H1 (cell line): ENCODE measurements at regions not wholly inside any gene's neighbourhood (a gene's known extent, or its start where the extent isn't known, plus 50 kb on each side); places are given as distances from the start of the nearest gene placed in this dataset.

Source experiments
- CTCF ChIA-PET: fragments of 300-600 bp; sonication (Branson Sonifier 250); formaldehyde crosslinking; loops from one replicate; lab custom pipeline; 2021; ENCODE audit not compliant: partially characterized antibody; lab: Charles Lee
- POLR2A ChIA-PET: fragments of 300-600 bp; sonication (Branson Sonifier 250); formaldehyde crosslinking; loops from one replicate; lab custom pipeline; 2021; ENCODE audit warnings: inconsistent platforms; ENCODE audit not compliant: partially characterized antibody; lab: Charles Lee
- DNase-seq, 2 experiments: peaks; one replicate each; pipeline versions ENCODE4 v3.0.0 to v3.0.0-alpha.2; 2010 to 2022; ENCODE audit warnings: low spot score in 2 of 2, low read depth in 1 of 2, mixed read lengths in 1 of 2
- FAIRE-seq: peaks from 2 replicates; lab custom pipeline; 2011; peaks lifted over from hg19 to GRCh38; lab: Jason Lieb, UNC
- H2AFZ ChIP-seq: 2 replicates; pipeline ENCODE4 v1.8.1; 2012; ENCODE audit warnings: low read length, inconsistent platforms
- H2AK5ac ChIP-seq: 2 replicates; pipeline ENCODE4 v1.6.1; 2013; ENCODE audit warnings: low read depth, low read length
- H2BK120ac ChIP-seq: replicated peaks from 2 replicates; pipeline ENCODE3; 2013; ENCODE audit warnings: low read depth, low read length, inconsistent platforms
- H2BK12ac ChIP-seq: 2 replicates; pipeline ENCODE4 v1.6.1; 2013; ENCODE audit warnings: low read depth, low read length
- H2BK15ac ChIP-seq: 2 replicates; pipeline ENCODE4 v1.6.1; 2013; ENCODE audit warnings: low read length
- H2BK20ac ChIP-seq: 2 replicates; pipeline ENCODE4 v1.6.1; 2013; ENCODE audit warnings: low read length
- H2BK5ac ChIP-seq: 2 replicates; pipeline ENCODE4 v1.6.1; 2013; ENCODE audit warnings: low read depth, low read length
- H3K14ac ChIP-seq: 2 replicates; pipeline ENCODE4 v1.6.1; 2013; ENCODE audit warnings: inconsistent platforms; ENCODE audit not compliant: insufficient read length
- H3K18ac ChIP-seq: 2 replicates; pipeline ENCODE4 v1.6.1; 2013; ENCODE audit warnings: low read length; ENCODE audit errors: extremely low read depth
- H3K23ac ChIP-seq: 2 replicates; pipeline ENCODE4 v1.6.1; 2013; ENCODE audit warnings: inconsistent platforms; ENCODE audit not compliant: insufficient read length
- H3K23me2 ChIP-seq: 2 replicates; pipeline ENCODE4 v1.6.1; 2013; ENCODE audit warnings: low read depth, low read length
- H3K27ac ChIP-seq: 2 replicates; pipeline ENCODE4 v1.6.1; 2011; ENCODE audit warnings: low read depth, low read length, inconsistent platforms
- H3K27me3 ChIP-seq, 4 experiments: replicated peaks in 1 of 4; 1 replicate in 1 of 4; 2 replicates in 3 of 4; pipeline versions ENCODE4 v1.6.1 to v1.8.1; 2011 to 2013; ENCODE audit warnings: low read length in 3 of 4, mild to moderate bottlenecking in 3 of 4, inconsistent platforms in 2 of 4, mixed read lengths in 2 of 4, moderate library complexity in 1 of 4; ENCODE audit not compliant: control insufficient read depth in 3 of 4, insufficient read depth in 3 of 4; ENCODE audit errors: extremely low read depth in 1 of 4
- H3K36me3 ChIP-seq, 4 experiments: 2 replicates each; pipeline versions ENCODE4 v1.6.1 to v1.8.1; 2011 to 2013; ENCODE audit warnings: mild to moderate bottlenecking in 4 of 4, low read length in 3 of 4, moderate library complexity in 2 of 4, control low read depth in 1 of 4, inconsistent platforms in 1 of 4; ENCODE audit not compliant: insufficient read depth in 4 of 4, control insufficient read depth in 2 of 4
- H3K4ac ChIP-seq: replicated peaks from 2 replicates; pipeline ENCODE3; 2013; ENCODE audit warnings: low read length, low read depth, mixed read lengths, inconsistent platforms; ENCODE audit not compliant: insufficient read length
- H3K4me1 ChIP-seq, 4 experiments: replicated peaks in 1 of 4; 1 replicate in 1 of 4; 2 replicates in 3 of 4; pipeline versions ENCODE4 v1.6.1 to v1.8.1; 2011 to 2013; ENCODE audit warnings: low read length in 3 of 4, inconsistent platforms in 2 of 4, mixed read lengths in 1 of 4; ENCODE audit not compliant: insufficient read depth in 4 of 4, control insufficient read depth in 3 of 4
- H3K4me2 ChIP-seq, 2 experiments: 2 replicates each; pipeline versions ENCODE4 v1.6.1 to v1.8.1; 2011 to 2013; ENCODE audit warnings: low read depth in 2 of 2, low read length in 2 of 2, control low read depth in 1 of 2, inconsistent platforms in 1 of 2, mild to moderate bottlenecking in 1 of 2; ENCODE audit not compliant: insufficient read depth in 1 of 2
- H3K4me3 ChIP-seq, 4 experiments: fragments of 200-600, 300-600 bp in 1 of 4; sonication (generic), shearing (Covaris generic), sonication (Bioruptor Twin) in 1 of 4; 2 replicates each; pipeline versions ENCODE4 v1.5.1 to v1.8.1; 2011 to 2016; ENCODE audit warnings: low read length in 4 of 4, low read depth in 3 of 4, control low read depth in 2 of 4, inconsistent platforms in 2 of 4, mild to moderate bottlenecking in 2 of 4, mixed read lengths in 1 of 4, moderate library complexity in 1 of 4; ENCODE audit not compliant: insufficient read depth in 2 of 4; ENCODE audit errors: extremely low read depth in 1 of 4
- H3K56ac ChIP-seq: replicated peaks from 2 replicates; pipeline ENCODE3; 2013; ENCODE audit warnings: low read depth, mild to moderate bottlenecking, mixed read lengths, low read length, inconsistent platforms; ENCODE audit not compliant: insufficient read length
- H3K79me1 ChIP-seq: 2 replicates; pipeline ENCODE4 v1.6.1; 2013; ENCODE audit warnings: low read depth, low read length, control low read depth
- H3K79me2 ChIP-seq, 2 experiments: 2 replicates each; pipeline versions ENCODE4 v1.6.1 to v1.8.1; 2012 to 2013; ENCODE audit warnings: low read length in 2 of 2, mild to moderate bottlenecking in 2 of 2, inconsistent platforms in 1 of 2; ENCODE audit not compliant: insufficient read depth in 2 of 2, control insufficient read depth in 1 of 2
- H3K9ac ChIP-seq, 4 experiments: replicated peaks in 1 of 4; 1 replicate in 1 of 4; 2 replicates in 3 of 4; pipeline versions ENCODE4 v1.6.1 to v1.8.1; 2011 to 2013; ENCODE audit warnings: low read depth in 3 of 4, low read length in 3 of 4, control low read depth in 2 of 4, mild to moderate bottlenecking in 2 of 4, moderate library complexity in 2 of 4, inconsistent platforms in 1 of 4; ENCODE audit errors: extremely low read depth in 1 of 4
- H3K9me3 ChIP-seq, 2 experiments: 2 replicates each; pipeline versions ENCODE4 v1.6.1 to v1.8.1; 2012 to 2013; ENCODE audit warnings: mild to moderate bottlenecking in 2 of 2, moderate library complexity in 2 of 2, control low read depth in 1 of 2, inconsistent platforms in 1 of 2, low read depth in 1 of 2, low read length in 1 of 2, mixed read lengths in 1 of 2; ENCODE audit not compliant: insufficient read depth in 2 of 2
- H4K20me1 ChIP-seq, 2 experiments: replicated peaks in 1 of 2; 2 replicates each; pipeline versions ENCODE3 to v1.8.1; 2011 to 2013; ENCODE audit warnings: inconsistent platforms in 2 of 2, low read length in 2 of 2, mild to moderate bottlenecking in 1 of 2; ENCODE audit not compliant: insufficient read depth in 2 of 2, control insufficient read depth in 1 of 2
- H4K5ac ChIP-seq: 2 replicates; pipeline ENCODE4 v1.6.1; 2013; ENCODE audit warnings: low read length, low read depth, mixed read lengths, inconsistent platforms; ENCODE audit not compliant: insufficient read length
- H4K8ac ChIP-seq: 2 replicates; pipeline ENCODE4 v1.8.0; 2013; ENCODE audit warnings: mild to moderate bottlenecking, moderate library complexity, low read length, inconsistent platforms; ENCODE audit not compliant: insufficient read depth; ENCODE audit errors: extremely low read depth
- H4K91ac ChIP-seq: replicated peaks from 2 replicates; pipeline ENCODE3; 2013; ENCODE audit warnings: low read length, mixed read lengths, inconsistent platforms; ENCODE audit not compliant: insufficient read length
- MAFK ChIP-seq: IDR thresholded peaks from 2 replicates; pipeline ENCODE4 v1.6.1; 2012; ENCODE audit warnings: low read depth, mild to moderate bottlenecking, improper control_type of control experiment, low read length
- TBP ChIP-seq: IDR thresholded peaks from 2 replicates; pipeline ENCODE4 v1.6.1; 2011; ENCODE audit warnings: low read depth, low read length, improper control_type of control experiment
- WGBS, 2 experiments: shearing (Covaris generic) in 1 of 2; methylation state at CpG; one replicate each; pipeline versions ENCODE4 v1.1.6 to v1.1.7; 2013 to 2015; ENCODE audit warnings: low lambda C conversion rate in 2 of 2, mixed read lengths in 2 of 2, inconsistent platforms in 1 of 2, low coverage in 1 of 2, missing lambda C conversion rate in 1 of 2; ENCODE audit not compliant: insufficient replicate concordance in 2 of 2, insufficient coverage in 1 of 2, insufficient read length in 1 of 2; ENCODE audit errors: extremely low coverage in 1 of 2, missing lambda C conversion rate in 1 of 2; 5-methylcytosine and 5-hydroxymethylcytosine counted together

GRCh38 chr6:40164345-40164755 is 230.1 kb upstream of the MOCS1 start:
- no peak overlapping the region for H3K23ac ChIP-seq
- CTCF ChIA-PET: interaction anchor here (0.6 to 3.2 kb wide), 8 partner anchors 9 to 801 kb away, joined by 3 to 9 read pairs (median 3); no protein-coding TSS in a partner anchor
- H2BK20ac ChIP-seq: no peak overlapping the region
- no peaks in the 10 kb centered on the region for H4K20me1 ChIP-seq
- no peaks in the 10 kb centered on the region for H3K79me2 ChIP-seq
- peak; percentile 58; the same call in 1 of the 2 replicates for TF ChIP-seq TBP
- no peak for TF ChIP-seq MAFK
- TF ChIP-seq, all 59 proteins: peak for 1
- Histone ChIP-seq H3K56ac (no peak overlapping the region), H3K9me3 (no peaks in the 10 kb centered on the region), H3K18ac (0 out of 2 replicates have a peak overlapping the region, but pooled peaks have one; percentile 51), H2BK120ac (no peak overlapping the region), H3K27me3 (no peaks in the 10 kb centered on the region), H4K5ac (no peak overlapping the region), H2BK12ac (no peak overlapping the region), H3K14ac (no peak overlapping the region), H3K4me3 (no peak overlapping the region), H3K27ac (no peak overlapping the region), H4K8ac (no peak overlapping the region), H3K4me2 (no peak overlapping the region; a peak in 1 of 4 replicates), H4K91ac (no peak overlapping the region), H3K23me2 (no peaks in the 10 kb centered on the region; the same call in 1 of the 2 replicates), H2AFZ (peak overlapping the region; percentile 67; the same call in 1 of the 2 replicates), H2AK5ac (no peak overlapping the region), H3K79me1 (no peaks in the 10 kb centered on the region), H3K36me3 (no peaks in the 10 kb centered on the region), H3K4me1 (peaks cover 0 to 3% (median 2%) of the 10 kb centered on the region in 4 experiments; a peak in 2 of 7 replicates), H2BK5ac (no peak overlapping the region), H2BK15ac (no peak overlapping the region), H3K9ac (no peak overlapping the region), H3K4ac (no peak overlapping the region)
- DNase-seq (peak in 1 of 2 experiments; percentile 52), FAIRE-seq (no peak)
- POLR2A ChIA-PET: interaction anchor here (0.7 to 1.4 kb wide), 4 partner anchors 11 to 233 kb away, joined by 3 to 5 read pairs (median 3); no protein-coding TSS in a partner anchor
- WGBS, 2 experiments: 80% methylated on average over 8 of the region's 8 CpGs; no CpG with 5 or more reads in 1 of the 2 experiments
